HG03342 (cell line): ENCODE measurements at regions not wholly inside any gene's neighbourhood (a gene's known extent, or its start where the extent isn't known, plus 50 kb on each side); places are given as distances from the start of the nearest gene placed in this dataset.
"Not testable (repeated sequence)": the region's sequence is repeated elsewhere in the genome, so short reads cannot be mapped to it uniquely, and the experiment has no call there.

Experiments
- ATAC-seq: cut with Tn5 transposase; IDR thresholded peaks from one replicate; pipeline ENCODE4 v1.9.1; 2021; ENCODE audit warnings: mild to moderate bottlenecking, moderate library complexity; ENCODE audit not compliant: unreplicated experiment

DNA sequence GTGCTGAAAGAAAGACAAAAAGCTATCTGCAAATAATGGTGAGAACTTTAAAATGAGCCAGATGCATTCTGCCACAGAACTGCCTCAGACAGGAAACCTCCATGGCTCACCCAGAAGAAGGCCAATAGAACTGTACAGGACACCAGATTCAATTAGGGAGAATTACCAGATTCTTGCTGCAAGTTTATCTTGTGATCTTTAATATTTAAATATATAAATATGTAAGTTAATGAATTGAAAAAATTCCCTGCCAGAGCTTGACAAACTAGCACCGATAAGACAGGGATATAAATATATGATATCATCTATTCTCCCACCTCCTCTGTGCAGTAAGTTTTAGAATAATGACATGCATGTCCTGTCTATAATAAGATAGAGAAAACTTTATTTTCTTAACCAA lies 252.8 kb downstream of the PLK2 start:
- ATAC-seq, result no peak

GRCh38 chr5:58204966-58205365 lies 254.9 kb downstream of the PLK2 start:
- no peak for ATAC-seq

GRCh38 chr5:58202941-58203444 lies 256.9 kb downstream of the PLK2 start:
- no peak for ATAC-seq

- ATAC-seq, result no peak
Observed at GRCh38 chr5:58201922-58202648, 257.8 kb downstream of the PLK2 start.

- no peak for ATAC-seq
Observed at GRCh38 chr5:58200451-58200850, 259.4 kb downstream of the PLK2 start.

DNA sequence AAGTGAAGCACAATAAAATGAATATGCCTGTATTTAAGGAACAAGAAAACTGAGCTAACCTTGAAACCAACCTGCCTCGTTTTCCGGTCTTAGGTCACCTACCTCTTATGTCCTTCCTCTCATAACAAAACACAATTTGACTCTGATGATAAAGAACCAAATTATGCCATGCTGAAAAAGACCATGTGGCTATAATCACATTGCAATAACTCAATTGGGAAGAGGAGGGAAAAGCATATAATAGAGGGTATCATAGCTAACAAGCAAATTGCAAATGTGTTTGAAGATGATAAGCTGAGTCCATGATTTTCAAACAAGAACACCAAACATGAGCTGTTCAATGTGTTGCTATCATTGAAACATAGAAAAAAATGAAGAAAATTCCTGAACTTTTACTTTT lies 260.8 kb downstream of the PLK2 start:
- ATAC-seq, result no peak

DNA sequence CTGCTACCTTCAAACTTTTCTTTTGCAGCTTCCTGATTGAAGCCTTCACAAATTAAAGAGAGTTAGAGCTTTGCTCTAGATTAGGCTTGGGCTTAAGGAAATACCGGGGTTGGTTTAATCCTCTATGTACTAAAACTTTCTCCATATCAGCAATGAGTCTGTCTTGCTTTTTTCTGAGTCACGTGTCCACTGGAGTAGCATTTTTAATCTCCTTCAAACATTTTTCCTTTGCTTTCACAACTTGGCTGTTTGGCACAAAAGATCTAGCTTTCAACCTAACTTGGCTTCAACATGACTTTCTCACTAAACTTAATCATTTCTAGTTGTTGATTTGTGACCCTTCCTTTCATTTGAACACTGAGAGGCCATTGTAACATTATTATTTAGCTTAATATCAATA lies 261.6 kb downstream of the PLK2 start:
- no peak for ATAC-seq

DNA sequence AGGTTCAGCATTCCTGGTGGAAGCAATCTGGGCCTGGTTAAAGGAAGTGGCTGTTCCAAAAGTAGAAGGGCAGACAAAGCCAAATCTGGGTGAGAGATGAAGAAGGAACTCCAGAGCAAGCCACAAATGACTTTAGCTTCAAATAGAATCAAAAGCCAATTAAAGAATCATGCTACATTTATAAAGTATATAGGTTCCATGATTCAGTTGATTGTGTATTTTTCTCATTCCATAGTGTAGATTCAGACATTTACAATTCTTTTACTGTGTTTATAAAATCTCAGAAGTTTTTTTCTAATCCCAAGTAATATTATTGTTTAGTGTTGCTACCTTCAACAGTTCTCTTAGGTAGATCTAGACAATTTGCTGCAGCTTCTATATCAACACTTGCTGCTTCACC lies 262.0 kb downstream of the PLK2 start:
- no peak for ATAC-seq

- no peak for ATAC-seq
Observed at GRCh38 chr5:58191443-58191842, 268.4 kb downstream of the PLK2 start.

GRCh38 chr5:58188262-58188651 lies 271.6 kb downstream of the PLK2 start:
- ATAC-seq, result no peak

- ATAC-seq, result no peak
Observed at GRCh38 chr5:58187432-58188261, 272.2 kb downstream of the PLK2 start.

DNA sequence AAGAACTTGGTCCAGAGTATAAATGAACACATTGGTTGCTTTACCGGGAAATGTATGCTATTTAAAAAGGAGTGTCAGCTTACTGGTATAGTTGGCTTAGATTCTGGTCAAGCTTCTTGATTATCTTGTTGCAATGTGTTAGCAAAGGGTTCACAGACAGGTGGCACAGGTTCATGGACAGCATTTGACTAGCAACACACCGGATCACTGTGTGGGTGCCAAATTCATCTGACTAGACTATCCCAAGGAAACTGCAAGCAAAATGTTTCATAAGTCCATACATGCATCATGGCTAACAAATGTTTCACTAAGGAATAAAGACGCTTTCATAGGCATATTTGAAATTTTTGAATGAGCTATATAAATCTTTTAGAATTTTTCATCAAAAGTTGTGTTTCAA lies 274.1 kb downstream of the PLK2 start:
- ATAC-seq, result no peak

GRCh38 chr5:58185397-58185796 lies 274.5 kb downstream of the PLK2 start:
- ATAC-seq, result no peak

DNA sequence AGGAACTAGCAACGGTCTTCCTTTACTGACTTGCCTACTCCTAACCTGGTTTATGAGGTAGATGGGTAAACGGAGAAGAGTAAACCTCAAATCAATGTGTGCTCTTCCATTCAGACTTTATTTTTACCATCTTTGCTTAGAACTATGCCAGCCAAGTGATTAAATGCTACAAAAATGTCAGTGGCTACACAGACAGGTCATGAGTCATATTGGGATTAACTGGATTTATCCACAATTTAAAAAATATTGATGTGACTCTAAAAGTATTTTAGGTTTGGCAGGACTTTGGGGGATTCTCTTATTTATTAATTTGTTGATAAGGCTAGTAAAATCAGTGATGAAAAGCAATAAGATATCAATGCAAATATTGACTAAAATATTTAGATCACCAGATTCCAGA lies 275.0 kb downstream of the PLK2 start:
- ATAC-seq, result no peak

DNA sequence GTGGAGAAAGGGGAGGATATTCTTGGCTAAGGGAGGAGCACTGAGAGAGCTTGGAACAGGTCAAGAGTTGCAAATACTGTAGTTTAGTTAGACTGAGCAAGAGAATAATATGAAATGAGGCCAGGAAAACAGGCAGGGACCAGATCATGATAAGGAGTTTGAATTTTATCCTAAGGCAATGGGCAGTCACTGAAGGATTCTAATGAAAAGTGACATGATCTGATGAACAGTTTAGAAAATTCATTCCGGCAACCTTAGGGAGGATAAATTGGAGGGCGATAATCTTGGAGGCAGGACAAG lies 276.1 kb downstream of the PLK2 start:
- no peak for ATAC-seq

- ATAC-seq, result no peak
Observed at GRCh38 chr5:58183078-58183785, 276.7 kb downstream of the PLK2 start.

DNA sequence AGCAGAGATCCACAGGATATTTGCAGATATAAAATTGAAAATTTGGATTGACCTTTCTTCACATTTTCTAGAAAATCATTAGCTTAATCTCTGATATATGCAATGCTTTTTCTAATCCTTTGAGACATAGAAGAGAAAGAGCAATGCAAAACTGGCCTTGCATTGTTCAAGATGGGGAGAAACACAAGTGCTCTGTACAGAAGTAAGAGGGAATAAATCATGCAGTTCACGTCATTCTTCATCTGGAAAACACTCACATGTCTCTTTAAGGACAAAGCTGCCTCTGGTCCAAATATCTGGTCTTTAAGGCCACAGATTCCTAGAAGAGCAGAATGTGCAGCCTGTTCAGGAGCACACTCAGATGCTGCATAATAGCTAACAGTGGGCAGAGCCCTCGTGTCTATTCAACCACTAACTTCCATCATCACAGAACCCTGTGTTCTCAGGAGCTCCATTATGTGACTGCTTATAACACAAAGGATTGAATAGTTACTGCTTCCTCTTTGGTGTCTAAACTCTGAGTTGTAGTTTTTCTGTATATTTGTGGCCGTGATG lies 277.5 kb downstream of the PLK2 start:
- ATAC-seq, result no peak

DNA sequence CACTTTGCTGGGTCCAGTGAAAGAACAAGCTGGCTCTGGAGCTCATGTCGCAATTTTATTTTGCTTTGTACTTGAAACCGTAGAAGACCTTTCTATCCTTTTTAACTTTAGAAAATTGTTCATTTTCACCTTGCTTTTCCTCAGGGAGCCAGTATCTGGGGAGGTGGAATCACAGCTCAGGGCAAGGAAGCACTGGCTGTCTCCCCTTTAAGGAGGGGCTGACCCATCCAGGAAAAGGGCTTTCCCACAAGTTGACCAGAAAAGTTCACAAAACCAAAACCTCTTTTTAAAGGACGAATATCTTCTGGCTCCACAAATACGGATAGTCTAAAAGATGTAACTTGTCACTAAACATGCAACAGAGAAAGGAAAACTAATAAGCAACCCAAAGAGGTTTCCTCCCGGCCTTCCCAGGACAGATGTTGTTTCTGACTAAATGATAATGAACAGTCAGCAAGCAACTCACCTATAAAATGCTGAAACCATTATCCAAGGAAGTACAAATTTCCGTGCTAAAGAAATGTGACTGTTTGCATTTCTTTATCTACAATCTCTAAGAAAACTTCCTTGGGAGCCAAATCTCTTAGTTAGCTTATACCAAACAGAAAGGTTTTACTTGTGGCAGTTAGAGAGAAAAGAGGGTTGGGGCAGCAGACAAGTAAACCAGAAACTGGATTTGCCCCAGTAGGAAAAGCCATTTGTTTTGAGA lies 278.2 kb downstream of the PLK2 start:
- ATAC-seq, result no peak

DNA sequence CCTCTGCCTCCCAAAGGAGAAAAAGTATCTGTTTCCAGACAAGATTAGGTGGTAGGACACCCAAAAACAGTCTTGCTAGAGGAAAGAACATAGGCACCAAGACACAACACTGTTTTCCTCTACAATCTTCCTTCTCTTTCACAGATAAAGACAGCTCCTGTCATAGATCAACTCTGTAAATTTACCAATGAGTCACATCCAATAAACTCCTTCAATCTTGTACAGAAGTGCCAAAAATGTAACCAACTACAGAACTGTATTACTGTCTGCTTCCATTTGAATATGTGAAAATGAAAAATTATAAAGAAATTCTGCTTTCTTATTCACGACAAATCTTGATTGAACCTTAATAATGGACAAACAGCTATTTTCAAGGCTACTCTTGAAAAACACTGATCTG lies 286.9 kb downstream of the PLK2 start:
- ATAC-seq, result no peak

- ATAC-seq, result no peak
Observed at GRCh38 chr5:58165152-58165551, 294.7 kb downstream of the PLK2 start.

GRCh38 chr5:58161889-58162288 lies 298.0 kb downstream of the PLK2 start:
- ATAC-seq, result not testable (repeated sequence)
